NCI-H2029 treated with DMSO at 0.1 percent for 48 hours (cell line): ENCODE measurements at regions not wholly inside any gene's neighbourhood (a gene's known extent, or its start where the extent isn't known, plus 50 kb on each side); places are given as distances from the start of the nearest gene placed in this dataset.
A peak's percentile ranks its signal among the peaks of the same experiment; 100 is the strongest.

ENCODE experiments used
- DNase-seq: peaks from one replicate; lab custom pipeline; 2025; lab: John Stamatoyannopoulos, UW

DNA sequence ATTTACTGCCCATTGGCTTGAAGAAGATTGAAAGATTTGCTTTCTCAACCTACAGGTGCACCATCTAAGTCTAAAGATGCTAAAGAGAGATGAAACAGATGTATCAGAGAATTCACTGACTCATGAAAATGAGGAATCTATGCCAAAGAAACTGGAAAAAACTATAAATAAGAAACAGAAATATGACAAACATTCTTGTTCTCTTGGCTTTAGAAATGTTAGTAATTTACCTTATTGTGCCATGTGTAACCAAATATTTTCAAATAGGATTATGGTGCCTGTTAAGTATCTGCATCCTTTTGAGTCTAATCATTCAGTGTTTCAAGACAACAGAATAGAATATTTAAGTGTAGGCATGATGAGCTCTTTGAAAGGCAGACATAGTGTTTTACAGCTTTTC is 271.5 kb downstream of the MEX3B start:
- no peak for DNase-seq

GRCh38 chr15:81768773-81769172 is 277.0 kb downstream of the MEX3B start:
- no peak for DNase-seq

- DNase-seq = no peak
Measured at GRCh38 chr15:81766829-81767475, 278.9 kb downstream of the MEX3B start.

- no peak for DNase-seq
Measured at GRCh38 chr15:81765816-81766215, 280.0 kb downstream of the MEX3B start.

DNA sequence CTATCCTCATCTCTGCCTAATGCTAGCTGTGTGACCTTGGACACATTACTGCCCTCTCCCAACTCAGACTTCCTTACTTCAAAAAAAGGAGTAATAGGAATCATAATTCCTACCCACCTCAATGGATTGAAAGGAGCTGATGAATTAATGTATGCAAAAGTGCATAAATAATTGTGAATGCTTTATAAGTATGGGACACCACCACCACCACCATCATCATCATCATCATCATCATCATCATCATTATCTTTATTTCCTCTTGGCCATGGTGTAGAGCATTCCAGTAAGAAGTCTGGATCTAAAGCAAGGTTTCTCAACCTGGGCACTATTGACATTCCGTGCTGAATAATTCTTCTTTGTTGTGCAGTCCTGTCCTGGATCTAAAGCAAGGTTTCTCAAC is 282.5 kb downstream of the MEX3B start:
- DNase-seq = no peak

DNA sequence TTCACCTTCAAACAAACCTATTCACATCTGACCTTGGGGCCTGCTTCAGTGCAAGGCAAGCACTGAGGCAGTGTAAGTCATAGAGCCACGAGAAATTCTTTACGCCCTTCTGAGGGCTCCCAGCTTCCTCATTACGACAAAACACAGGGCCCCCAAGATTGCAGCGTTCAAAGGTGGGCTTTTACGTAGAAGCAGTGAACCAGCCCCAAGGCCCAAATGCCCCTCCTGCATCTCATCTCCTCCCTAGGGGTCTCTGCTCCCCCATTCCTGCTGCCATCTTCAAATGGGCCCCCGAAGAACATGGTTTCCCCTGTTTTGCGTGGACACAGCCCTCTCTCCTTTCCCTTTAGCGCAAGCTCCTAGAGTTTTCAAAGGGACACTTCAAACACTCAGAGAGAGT is 285.1 kb downstream of the MEX3B start:
- no peak for DNase-seq

GRCh38 chr15:81758818-81759284 is 287.0 kb downstream of the MEX3B start:
- no peak for DNase-seq

- no peak for DNase-seq
Measured at GRCh38 chr15:81755626-81756025, 290.2 kb downstream of the MEX3B start.

- no peak for DNase-seq
Measured at GRCh38 chr15:81754078-81754477, 291.7 kb downstream of the MEX3B start.

- no peak for DNase-seq
Measured at GRCh38 chr15:81752974-81753373, 292.8 kb downstream of the MEX3B start.

GRCh38 chr15:81752546-81752942 is 293.3 kb downstream of the MEX3B start:
- DNase-seq = peak; percentile 71

DNA sequence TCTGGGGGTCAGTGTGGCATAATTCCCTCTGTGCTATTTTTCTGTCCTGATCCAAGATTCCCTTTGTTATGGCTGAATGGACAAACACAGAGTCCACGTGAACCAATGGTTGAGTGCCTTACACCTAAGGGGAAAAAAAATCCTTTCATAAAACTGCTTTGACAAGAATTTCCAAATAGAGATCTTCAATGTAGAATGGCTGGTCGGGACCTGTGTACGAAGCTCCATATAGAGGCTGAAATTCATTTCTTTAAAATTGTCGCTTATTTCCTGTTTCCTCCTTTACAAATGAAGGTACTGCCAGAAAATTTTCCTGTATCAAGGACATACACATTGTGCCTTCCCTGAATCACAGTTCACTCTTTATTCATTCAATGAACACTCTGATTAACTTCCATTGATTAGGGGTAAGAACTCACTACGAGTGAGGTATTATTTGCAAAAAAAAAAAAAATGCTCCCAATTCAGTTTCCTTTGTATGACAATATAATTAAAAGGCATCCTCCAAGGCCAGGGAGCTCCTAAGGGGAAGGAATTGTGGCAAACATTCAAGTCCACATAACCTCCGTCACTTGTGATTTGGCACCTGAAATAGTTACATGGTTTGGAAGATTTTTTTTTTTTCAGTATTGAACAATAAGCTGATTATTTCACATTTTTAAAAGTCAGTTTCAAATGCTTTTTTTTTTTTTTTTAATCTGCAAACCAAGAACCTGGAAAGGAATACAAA is 293.8 kb downstream of the MEX3B start:
- no peak for DNase-seq

DNA sequence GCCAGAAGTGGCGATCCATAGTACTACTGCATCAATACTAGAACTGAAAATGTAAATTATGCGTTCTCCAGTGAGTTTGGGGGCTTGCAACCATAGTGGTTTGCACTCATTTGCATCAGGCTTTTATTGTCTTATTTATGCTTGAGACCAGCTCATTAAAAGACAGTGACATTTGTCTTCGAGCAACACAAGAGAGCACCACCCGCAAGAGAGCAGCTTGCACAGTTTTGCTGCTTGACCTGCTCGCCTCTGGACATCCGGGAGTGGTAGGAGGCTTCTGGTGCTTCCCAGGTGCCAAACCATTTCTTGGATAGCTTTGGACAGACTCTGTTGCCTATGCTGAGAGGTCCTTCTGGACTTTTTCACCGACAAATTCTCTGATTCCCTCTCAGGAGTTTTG is 294.6 kb downstream of the MEX3B start:
- DNase-seq = no peak

- no peak for DNase-seq
Measured at GRCh38 chr15:81749716-81750375, 296.0 kb downstream of the MEX3B start.

GRCh38 chr15:81747482-81747881 is 298.3 kb downstream of the MEX3B start:
- no peak for DNase-seq

GRCh38 chr15:81747026-81747425 is 298.8 kb downstream of the MEX3B start:
- no peak for DNase-seq

- DNase-seq = no peak
Measured at GRCh38 chr15:81744364-81744763, 301.5 kb downstream of the MEX3B start.

DNA sequence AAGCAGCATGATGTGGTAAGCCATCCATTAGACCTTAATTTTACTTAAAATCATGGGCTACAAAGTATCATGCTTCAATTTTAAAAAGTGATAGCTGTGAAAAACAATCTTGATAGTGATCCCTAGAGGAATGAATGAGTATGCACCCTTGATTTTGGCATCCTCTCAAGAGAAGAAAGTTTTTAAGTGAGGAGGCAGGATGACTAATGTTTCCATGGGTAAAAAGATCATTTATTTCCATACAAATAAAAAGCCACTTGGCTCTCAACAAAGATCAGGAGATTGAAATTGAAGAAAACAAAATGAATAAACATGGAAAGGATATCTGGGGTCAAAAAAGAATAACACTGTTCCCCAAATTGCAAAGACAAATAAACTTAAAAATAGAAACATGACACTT is 305.4 kb downstream of the MEX3B start:
- no peak for DNase-seq

DNA sequence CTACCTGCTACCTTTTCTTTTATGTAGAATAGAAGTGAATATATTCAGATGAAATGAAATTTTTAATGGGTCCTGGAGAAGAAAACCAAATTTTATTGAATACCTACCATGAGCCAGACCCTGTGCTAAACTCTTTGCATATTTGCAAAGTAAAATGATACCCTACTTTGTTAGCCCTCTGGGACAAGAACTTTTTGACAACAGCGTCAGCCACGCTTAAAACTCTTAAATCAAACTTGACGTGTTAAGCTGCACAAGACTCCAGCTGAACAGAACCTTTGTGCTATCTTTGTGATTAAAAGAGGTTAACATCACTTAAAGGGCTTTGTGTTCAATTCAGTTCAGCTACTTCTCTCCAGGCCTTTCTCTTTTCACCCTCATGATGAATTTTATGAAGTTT is 316.5 kb downstream of the MEX3B start:
- DNase-seq = no peak

DNA sequence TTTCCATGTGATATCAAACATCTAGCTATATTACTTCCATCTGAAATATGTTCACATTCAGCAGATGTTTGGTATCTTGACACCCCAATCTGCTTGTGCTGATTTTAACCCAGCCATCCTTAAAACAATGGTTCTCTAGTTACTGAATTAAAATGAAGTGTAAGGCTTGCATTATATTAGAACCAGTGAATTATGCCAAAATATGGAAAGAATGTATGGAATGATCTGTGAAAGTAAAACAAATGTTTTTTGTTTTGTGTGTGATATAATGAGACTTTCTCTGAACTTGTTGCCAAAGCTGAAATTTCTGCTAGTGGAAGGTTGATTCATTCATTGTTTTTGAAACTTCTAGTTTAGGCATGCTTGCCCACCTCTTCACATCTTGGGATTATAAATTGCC is 317.1 kb downstream of the MEX3B start:
- DNase-seq = no peak

- DNase-seq = no peak
Measured at GRCh38 chr15:81725590-81725989, 320.2 kb downstream of the MEX3B start.

GRCh38 chr15:81724536-81724935 is 321.3 kb downstream of the MEX3B start:
- no peak for DNase-seq

GRCh38 chr15:81723701-81724100 is 322.1 kb downstream of the MEX3B start:
- DNase-seq = no peak
